Smooth muscle cell of the brain vasculature (primary cell): ENCODE measurements at regions not wholly inside any gene's neighbourhood (a gene's known extent, or its start where the extent isn't known, plus 50 kb on each side); places are given as distances from the start of the nearest gene placed in this dataset.

Experiments
- DNase-seq: peaks from one replicate; pipeline ENCODE4 v3.0.0-alpha.2; 2012; ENCODE audit warnings: low read depth, low spot score

- no peak for DNase-seq
Observed at GRCh38 chr17:70865993-70866804, 696.9 kb downstream of the KCNJ2 start.

DNA sequence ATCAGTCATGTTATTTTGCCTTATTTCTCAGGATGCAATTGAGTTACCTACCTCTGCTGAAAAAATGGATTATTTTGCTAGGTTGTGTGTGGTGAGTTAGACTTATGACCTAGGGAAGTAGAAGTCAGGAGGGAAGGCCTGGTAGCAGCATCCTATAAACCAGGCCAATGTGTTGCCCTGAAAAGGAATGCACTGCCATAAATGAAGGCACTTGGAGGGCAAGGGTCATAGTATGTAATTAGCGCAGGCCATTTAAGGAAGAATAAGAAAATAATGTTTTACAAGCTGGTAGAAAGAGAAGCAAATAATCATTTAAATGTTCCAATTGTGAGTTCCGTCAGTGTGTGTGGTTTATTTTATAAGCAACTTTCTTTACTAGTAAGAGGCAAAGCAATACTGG lies 698.8 kb downstream of the KCNJ2 start:
- DNase-seq = no peak

DNA sequence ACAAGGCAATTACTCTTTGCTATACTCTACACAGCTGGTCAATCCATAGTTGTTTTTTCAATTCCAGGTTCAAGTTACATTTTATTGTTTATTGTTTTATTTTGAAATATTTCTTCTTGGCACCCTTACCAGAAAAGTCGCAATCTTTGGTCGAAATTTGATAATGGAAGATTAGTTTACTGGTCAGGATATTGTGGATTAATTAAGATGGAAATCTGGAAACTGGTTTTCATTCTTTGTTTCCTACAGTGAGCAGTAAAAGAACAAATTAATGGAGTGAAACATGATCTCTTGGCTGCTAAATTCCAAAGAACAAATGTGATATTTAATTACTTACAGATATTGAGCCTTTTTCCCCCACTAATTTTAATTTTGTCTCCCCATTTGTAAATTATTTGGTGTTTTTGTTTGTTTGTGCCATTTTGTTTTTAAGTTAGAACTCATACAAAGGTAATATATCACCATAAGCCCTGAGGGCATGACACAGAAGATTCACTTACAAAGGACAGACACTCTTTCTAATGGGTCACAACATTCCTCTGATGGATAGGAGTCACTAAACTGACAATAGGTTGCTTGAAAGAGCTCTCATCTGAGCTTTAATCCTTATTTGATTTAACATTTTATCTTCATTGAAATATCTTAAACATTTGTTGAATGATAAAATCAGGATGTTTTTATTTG lies 700.2 kb downstream of the KCNJ2 start:
- DNase-seq = no peak

DNA sequence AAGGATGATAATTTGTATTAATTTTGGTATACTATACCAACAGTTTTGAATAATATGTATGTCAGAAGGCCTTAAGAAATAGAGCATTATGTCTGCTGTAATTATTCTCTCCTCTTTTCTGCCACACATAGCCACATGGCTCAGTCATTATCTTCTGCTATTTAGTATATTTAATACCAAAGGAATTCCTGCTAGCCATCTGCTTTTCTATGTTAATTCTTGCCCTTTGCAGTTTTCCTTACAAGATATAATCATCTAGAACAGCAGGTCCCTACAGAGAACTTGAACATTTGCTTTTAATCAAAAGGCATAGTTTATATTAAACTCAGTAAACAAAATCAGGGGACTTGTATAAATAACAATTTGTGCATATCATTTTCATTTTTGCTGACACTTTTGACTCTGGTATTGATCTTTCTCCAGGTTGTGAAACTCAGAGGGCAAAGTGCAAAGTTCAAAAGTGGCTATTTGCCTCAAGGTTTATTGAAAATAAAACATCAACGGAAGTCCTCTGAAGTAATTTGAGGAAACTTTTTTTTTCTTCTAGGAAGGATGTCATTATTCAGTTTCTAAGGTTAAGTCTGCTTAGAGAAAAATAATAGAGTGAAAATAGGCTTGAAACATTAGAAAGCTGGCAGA lies 702.0 kb downstream of the KCNJ2 start:
- DNase-seq = no peak

DNA sequence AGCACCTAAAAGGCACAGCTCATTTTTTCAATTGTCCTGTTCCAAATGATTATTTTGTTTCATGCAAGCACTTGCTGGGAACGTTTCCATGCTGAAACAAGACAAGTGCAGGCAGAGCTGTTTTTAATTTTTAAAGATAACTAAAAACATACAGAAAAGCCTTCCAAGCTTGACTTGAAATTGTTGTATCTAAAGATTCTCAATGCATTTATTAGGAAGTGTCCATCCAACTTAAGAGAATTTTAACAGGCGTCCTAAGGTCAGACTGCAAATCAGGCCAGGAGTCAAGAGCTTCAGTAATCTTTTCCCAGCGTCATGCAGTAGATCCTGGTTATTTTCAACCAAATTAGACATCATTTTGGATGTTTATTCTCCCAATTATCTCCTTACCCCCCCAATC lies 702.8 kb downstream of the KCNJ2 start:
- no peak for DNase-seq

GRCh38 chr17:70875729-70876310 lies 706.5 kb downstream of the KCNJ2 start:
- DNase-seq = no peak

DNA sequence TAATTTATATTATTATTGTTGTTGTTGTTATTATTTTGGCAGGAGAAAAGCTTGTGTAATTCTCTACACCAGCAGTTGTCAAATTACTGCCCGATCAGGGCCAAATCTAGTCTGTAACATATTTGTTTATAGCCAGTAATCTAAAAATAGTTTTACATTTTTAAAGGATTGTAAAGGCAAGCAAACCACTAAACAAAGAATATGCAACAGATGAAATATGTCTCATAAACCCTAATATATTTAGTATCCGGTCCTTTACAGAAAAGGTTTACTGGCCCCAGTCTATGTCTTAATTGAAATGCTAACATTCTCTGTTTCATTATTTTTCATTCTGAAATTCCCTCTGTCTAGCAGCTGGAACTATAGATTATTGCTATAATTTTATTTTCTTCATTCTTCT lies 709.5 kb downstream of the KCNJ2 start:
- no peak for DNase-seq

DNA sequence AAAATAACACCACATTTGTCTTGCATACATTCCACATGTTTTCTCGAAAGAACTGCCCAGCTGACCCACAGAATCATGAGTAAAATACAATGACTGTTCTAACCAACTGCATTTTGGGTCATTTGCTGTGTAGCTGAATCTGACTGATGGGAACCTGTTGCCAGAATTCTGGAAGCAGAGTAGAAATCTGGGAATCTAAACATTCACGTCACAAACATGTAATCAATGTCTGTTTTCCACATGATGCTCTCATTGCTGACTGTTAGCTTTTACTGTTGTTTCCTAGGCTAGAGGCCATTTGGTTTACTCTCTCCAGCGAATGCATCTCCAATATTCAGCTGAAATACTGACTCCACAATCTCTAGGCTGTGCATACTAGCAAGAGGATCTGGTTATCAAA lies 710.1 kb downstream of the KCNJ2 start:
- no peak for DNase-seq

GRCh38 chr17:70881093-70881492 lies 711.8 kb downstream of the KCNJ2 start:
- no peak for DNase-seq

DNA sequence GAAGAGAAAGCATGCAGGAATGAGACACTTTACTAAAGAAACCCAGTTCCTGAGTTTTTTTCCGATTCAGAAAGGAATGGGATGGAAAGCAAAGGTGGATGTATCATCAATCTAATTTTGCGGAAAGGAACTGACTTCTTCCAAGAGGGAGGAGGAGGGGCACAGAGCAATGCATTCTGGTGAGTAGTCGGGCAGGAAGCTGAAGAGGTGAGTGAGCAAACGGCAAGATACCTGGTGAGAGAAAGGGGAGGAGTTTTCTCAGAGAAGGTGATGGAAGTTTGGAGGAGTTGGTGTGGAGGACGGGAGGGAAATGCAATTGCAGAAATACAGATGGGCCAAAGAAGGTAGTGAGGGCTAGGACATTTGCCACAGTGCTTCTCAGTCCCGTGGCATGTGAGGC lies 713.2 kb downstream of the KCNJ2 start:
- DNase-seq = no peak

DNA sequence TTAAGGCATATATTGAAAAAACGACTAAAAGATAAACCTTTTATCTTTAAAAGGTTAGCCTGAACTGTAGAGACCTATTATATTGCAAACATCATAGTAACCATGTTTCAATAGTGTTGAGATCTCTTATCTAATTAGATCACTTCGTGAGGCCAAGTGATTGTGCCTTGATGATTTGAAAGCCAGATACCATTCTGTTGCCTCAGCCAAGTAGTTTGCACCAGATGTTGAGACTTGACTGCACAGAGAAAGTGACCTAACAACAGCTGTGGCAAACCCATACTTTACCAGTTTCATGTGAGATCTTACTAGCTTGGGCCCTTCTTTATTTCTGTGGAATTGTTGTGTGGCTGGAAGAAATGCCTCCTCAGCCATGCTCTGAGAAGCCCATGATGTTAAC lies 717.3 kb downstream of the KCNJ2 start:
- DNase-seq = no peak

- no peak for DNase-seq
Observed at GRCh38 chr17:70888324-70888723, 719.0 kb downstream of the KCNJ2 start.

- DNase-seq = no peak
Observed at GRCh38 chr17:70891306-70891705, 722.0 kb downstream of the KCNJ2 start.

DNA sequence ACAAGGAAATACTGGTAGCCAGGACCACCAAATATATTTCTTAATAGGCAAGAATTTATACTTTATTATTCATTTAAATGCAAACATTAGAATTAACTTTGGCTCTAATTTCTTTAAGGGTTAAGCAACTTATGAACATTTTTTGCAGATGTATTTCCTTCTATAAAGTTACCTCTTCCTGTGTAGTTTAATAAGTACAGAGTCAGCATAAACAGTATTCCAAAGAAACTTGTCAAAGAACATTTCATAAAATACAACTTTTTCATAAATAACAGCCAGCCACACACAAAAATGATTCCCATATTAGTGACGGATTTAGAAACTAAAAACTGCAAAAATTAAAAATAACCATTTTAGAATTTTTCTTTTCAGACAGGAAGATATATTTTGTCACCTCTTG lies 723.2 kb downstream of the KCNJ2 start:
- DNase-seq = no peak

- DNase-seq = no peak
Observed at GRCh38 chr17:70896843-70897242, 727.5 kb downstream of the KCNJ2 start.

- no peak for DNase-seq
Observed at GRCh38 chr17:70897446-70897845, 728.1 kb downstream of the KCNJ2 start.

- DNase-seq = no peak
Observed at GRCh38 chr17:70901870-70902269, 732.5 kb downstream of the KCNJ2 start.

GRCh38 chr17:70905796-70906195 lies 736.5 kb downstream of the KCNJ2 start:
- peak; percentile 92 for DNase-seq

GRCh38 chr17:70906808-70907207 lies 737.5 kb downstream of the KCNJ2 start:
- DNase-seq = no peak

DNA sequence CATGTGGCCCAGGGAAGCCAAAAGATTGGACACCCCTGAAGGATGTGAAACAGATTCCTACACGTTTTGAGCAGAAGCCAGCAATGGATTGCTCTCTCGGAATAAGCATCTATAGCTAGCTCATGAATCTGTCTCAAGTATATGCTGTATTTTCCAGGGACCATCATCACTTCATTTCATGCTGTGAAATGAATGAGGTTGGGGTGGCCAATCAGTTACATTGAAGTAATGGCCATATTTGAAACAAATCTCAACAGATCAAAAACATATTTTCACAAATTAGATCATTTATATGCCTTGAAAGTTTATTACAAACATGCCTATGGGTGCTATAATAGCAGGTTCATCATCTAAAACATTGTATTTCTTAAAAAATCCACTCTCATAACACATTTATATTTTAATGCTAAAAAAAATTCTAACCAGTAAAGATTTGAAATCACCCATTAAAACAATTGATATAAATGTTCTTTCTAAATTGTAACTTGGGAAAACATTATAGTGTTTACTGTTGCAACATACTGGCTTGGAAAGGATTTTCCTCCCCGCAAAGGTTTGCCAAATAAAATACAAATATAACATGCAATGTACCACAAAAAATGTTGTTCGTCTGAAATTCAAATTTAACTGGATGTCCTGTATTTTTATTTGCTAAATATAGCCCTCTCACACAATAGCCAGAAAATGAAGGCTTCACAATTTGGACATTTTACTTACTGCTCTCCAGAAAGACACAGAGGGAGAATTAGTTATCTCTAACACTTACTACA lies 743.6 kb downstream of the KCNJ2 start:
- no peak for DNase-seq

DNA sequence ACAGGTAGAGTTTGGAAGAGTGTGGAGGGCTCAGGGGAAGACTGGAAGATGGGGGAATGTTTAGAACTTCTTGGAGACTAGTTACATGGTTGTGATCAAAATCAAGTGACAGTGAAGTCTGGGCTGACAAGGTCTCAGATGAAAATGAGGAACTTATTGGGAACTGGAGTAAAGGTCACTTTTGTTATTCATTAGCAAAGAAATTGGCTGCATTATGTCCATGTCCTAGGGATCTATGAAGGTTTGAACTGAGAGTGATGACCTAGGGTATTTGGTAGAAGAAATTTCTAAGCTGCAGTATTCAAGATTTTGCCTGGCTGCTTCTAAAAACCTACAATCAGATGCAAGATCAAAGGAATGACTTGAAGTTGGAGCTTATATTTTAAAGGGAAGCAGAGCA lies 747.1 kb downstream of the KCNJ2 start:
- DNase-seq = no peak

DNA sequence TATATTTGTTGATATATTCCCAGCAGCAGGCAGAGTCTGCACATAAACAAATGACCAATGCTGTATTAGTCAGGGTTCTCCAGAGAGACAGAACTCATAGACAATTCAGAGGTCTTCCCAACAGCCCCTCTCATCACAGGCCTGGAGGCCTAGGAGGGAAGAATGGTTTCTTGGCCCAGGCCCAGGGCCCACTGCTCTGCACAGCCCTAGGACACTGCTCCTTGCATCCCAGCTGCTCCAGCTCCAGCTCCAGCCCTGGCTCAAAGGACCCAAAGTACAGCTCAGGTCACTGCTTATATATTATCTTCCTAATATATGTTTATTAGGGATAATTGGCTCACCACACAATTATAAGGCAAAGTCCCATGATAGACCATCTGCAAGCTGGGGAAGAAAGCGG lies 749.9 kb downstream of the KCNJ2 start:
- DNase-seq = no peak
